ENCODE measurements at regions not wholly inside any gene's neighbourhood (a gene's known extent, or its start where the extent isn't known, plus 50 kb on each side); places are given as distances from the start of the nearest gene placed in this dataset.

DNA sequence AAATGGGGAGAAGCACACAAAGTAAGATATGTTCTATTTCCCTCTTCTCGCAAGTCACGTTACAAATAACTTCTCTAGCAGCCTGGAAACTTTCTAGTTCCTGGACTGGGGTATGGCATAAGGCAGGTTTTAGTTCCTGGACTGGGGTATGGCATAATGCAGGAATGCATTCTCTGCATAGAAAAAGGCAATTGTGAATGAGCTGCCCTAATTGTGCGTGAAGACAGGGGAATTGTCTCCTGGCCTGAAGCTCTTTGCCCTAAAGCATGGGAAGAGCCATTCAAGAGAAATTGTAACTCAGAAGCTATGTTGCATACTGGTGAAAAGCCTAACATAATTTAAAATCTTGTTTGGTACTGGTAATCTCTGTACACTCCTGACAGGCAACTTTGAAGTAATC is 54.3 kb upstream of the CBLB start:
- Mint-ChIP-seq H3K9me3 (ENCODE audit: unreplicated experiment) (peaks cover 3% of the 10 kb centered on the region), H3K4me1 (ENCODE audit: low read depth, unreplicated experiment) (no peaks in the 10 kb centered on the region), H3K27ac (ENCODE audit: unreplicated experiment) (no peak overlapping the region), H3K27me3 (ENCODE audit: unreplicated experiment) (no peaks in the 10 kb centered on the region), H3K36me3 (ENCODE audit: unreplicated experiment) (peaks cover 11% of the 10 kb centered on the region), H3K4me3 (ENCODE audit: unreplicated experiment) (no peak overlapping the region)
- no peak for DNase-seq
- TF ChIP-seq, protein P1, sequence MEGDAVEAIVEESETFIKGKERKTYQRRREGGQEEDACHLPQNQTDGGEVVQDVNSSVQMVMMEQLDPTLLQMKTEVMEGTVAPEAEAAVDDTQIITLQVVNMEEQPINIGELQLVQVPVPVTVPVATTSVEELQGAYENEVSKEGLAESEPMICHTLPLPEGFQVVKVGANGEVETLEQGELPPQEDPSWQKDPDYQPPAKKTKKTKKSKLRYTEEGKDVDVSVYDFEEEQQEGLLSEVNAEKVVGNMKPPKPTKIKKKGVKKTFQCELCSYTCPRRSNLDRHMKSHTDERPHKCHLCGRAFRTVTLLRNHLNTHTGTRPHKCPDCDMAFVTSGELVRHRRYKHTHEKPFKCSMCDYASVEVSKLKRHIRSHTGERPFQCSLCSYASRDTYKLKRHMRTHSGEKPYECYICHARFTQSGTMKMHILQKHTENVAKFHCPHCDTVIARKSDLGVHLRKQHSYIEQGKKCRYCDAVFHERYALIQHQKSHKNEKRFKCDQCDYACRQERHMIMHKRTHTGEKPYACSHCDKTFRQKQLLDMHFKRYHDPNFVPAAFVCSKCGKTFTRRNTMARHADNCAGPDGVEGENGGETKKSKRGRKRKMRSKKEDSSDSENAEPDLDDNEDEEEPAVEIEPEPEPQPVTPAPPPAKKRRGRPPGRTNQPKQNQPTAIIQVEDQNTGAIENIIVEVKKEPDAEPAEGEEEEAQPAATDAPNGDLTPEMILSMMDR (IDR thresholded peaks at IDR 0.05; ENCODE audit: partially characterized antibody, unreplicated experiment): no peak

DNA sequence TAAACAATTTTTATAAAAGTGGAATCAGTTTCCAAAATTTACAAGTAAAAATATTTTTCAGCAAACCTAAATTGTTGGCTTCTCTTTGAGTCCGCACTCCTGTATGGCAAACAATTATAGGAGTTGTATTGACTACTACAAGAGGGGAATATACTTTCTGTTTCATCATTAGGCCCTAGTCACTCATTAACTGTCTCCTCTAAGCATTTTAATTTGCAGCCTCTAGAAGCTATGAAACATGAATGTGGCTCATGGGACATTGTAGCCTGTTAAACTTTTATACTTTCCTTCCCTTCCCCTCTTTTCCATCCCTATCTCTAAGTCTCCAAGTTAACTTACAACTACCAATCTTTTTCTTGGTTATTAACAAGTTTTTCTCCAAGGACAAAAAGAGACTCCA is 58.9 kb upstream of the CBLB start:
- H3K27me3 Mint-ChIP-seq (ENCODE audit: unreplicated experiment): no peaks in the 10 kb centered on the region
- TF ChIP-seq, protein P1 (IDR thresholded peaks at IDR 0.05; ENCODE audit: partially characterized antibody, unreplicated experiment): no peak
- no peaks in the 10 kb centered on the region for H3K36me3 Mint-ChIP-seq (ENCODE audit: unreplicated experiment)
- H3K4me1 Mint-ChIP-seq (ENCODE audit: low read depth, unreplicated experiment): peaks cover 6% of the 10 kb centered on the region
- no peak overlapping the region for H3K27ac Mint-ChIP-seq (ENCODE audit: unreplicated experiment)
- DNase-seq: no peak
- no peak overlapping the region for H3K4me3 Mint-ChIP-seq (ENCODE audit: unreplicated experiment)
- H3K9me3 Mint-ChIP-seq (ENCODE audit: unreplicated experiment): peaks cover 2% of the 10 kb centered on the region

DNA sequence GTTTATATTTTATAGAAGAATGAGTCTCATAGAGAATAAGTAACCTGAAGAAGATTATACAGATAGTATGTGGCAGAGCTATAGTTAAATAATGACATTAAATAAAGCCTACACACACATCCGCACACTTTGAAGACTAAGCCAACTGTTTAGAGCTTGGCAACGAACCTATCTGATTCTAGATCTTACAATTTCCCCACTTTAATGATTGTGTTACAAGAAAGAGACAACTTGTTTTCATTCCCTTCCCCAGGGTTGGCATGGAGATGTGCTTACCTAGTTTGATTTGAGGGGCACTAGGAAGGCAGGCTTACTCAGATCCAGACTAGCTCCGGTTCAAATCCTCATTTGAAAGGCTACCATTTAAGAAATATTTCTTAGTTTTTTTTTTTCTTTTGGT is 61.9 kb upstream of the CBLB start:
- Mint-ChIP-seq H3K9me3 (ENCODE audit: unreplicated experiment) (no peaks in the 10 kb centered on the region), H3K36me3 (ENCODE audit: unreplicated experiment) (no peaks in the 10 kb centered on the region), H3K4me1 (ENCODE audit: low read depth, unreplicated experiment) (peaks cover 6% of the 10 kb centered on the region), H3K27me3 (ENCODE audit: unreplicated experiment) (no peaks in the 10 kb centered on the region), H3K27ac (ENCODE audit: unreplicated experiment) (no peak overlapping the region), H3K4me3 (ENCODE audit: unreplicated experiment) (no peak overlapping the region)
- TF ChIP-seq, protein P1 (IDR thresholded peaks at IDR 0.05; ENCODE audit: partially characterized antibody, unreplicated experiment): no peak
- DNase-seq: no peak

DNA sequence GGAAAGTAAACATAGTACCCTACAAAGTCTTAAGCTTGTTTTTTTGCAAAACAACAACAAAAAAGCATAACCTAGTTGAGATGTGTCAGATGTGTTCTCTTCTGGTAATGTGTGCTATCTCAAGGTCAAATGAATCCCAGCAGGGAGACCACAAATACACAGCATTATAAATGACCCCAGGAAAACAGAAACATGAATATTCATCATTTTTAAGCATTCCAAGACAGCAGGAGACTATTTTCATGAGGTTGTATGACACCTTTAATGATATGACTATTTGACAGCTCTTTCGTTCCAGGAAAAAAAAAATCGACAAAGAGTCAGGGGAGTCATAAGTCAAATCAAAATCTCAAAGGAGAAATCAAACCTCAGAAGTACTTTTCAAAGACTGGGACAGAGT is 62.7 kb upstream of the CBLB start:
- no peaks in the 10 kb centered on the region for H3K9me3 Mint-ChIP-seq (ENCODE audit: unreplicated experiment)
- H3K27me3 Mint-ChIP-seq (ENCODE audit: unreplicated experiment): no peaks in the 10 kb centered on the region
- H3K36me3 Mint-ChIP-seq (ENCODE audit: unreplicated experiment): no peaks in the 10 kb centered on the region
- no peak for DNase-seq
- H3K27ac Mint-ChIP-seq (ENCODE audit: unreplicated experiment): no peak overlapping the region
- TF ChIP-seq, protein P1 (IDR thresholded peaks at IDR 0.05; ENCODE audit: partially characterized antibody, unreplicated experiment): no peak
- no peak overlapping the region for H3K4me3 Mint-ChIP-seq (ENCODE audit: unreplicated experiment)
- H3K4me1 Mint-ChIP-seq (ENCODE audit: low read depth, unreplicated experiment): peaks cover 6% of the 10 kb centered on the region

DNA sequence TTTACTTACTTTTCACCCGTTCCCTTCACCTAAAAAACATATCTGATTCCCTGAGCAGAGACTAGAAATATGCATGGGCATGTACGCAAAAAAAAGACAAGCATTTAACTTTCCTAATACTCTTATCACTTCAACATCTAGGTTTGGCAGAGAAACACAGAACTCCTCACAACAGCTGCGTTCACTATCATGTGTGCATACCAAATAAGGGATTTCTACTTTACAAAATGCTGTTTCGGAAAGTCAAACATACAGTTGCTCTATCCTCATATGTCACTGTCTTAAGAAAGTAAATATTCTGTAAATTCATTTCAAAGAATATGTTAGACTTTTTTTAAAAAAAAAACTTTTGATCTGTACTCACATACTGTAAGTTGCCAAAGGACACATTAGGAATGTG is 65.1 kb upstream of the CBLB start:
- no peak overlapping the region for H3K4me3 Mint-ChIP-seq (ENCODE audit: unreplicated experiment)
- no peaks in the 10 kb centered on the region for H3K36me3 Mint-ChIP-seq (ENCODE audit: unreplicated experiment)
- peaks cover 22% of the 10 kb centered on the region for H3K4me1 Mint-ChIP-seq (ENCODE audit: low read depth, unreplicated experiment)
- no peak overlapping the region for H3K27ac Mint-ChIP-seq (ENCODE audit: unreplicated experiment)
- no peaks in the 10 kb centered on the region for H3K27me3 Mint-ChIP-seq (ENCODE audit: unreplicated experiment)
- TF ChIP-seq, protein P1 (IDR thresholded peaks at IDR 0.05; ENCODE audit: partially characterized antibody, unreplicated experiment): no peak
- no peak for DNase-seq
- no peaks in the 10 kb centered on the region for H3K9me3 Mint-ChIP-seq (ENCODE audit: unreplicated experiment)

Data from glutamatergic neuron (in vitro differentiated cells).